Astrocyte of the cerebellum (primary cell): ENCODE measurements at regions not wholly inside any gene's neighbourhood (a gene's known extent, or its start where the extent isn't known, plus 50 kb on each side); places are given as distances from the start of the nearest gene placed in this dataset.

Experiments used
- DNase-seq: peaks from one replicate; pipeline ENCODE4 v3.0.0-alpha.2; 2011; ENCODE audit warnings: low read depth
- H3K4me3 ChIP-seq: 2 replicates; pipeline ENCODE4 v1.5.1; 2011; ENCODE audit warnings: mild to moderate bottlenecking, low read depth, low read length, moderate library complexity
- in situ Hi-C: cut with HindIII; loops from 2 replicates; pipeline ENCODE4 v1.10.0; 2017; ENCODE audit warnings: low sequenced_read_pairs
- TF ChIP-seq, protein P1 (sequence below): IDR thresholded peaks from 2 replicates; pipeline ENCODE4 v1.5.1; 2012; ENCODE audit warnings: low read length, low read depth, moderate library complexity, mild to moderate bottlenecking; ENCODE audit errors: missing control alignments

DNA sequence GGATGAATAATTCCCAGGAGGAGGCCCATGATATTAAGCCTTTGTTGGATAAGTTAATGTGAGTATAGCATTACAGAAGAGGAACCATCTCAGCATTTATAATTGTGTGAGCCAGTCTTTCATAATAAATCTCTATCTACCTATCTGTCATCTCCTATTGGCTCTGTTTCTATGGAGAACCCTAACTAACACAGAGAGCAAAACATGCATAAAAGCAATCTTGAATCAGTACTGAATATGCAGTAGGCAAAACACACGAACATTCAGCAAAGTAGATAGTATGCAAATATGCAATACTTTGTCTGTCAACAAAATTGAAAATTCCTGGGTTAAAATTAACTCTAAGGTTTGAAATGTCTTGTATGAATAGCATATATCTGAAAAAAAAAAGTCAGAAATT, 966.3 kb downstream of the DIAPH3 start:
- TF ChIP-seq, protein P1, sequence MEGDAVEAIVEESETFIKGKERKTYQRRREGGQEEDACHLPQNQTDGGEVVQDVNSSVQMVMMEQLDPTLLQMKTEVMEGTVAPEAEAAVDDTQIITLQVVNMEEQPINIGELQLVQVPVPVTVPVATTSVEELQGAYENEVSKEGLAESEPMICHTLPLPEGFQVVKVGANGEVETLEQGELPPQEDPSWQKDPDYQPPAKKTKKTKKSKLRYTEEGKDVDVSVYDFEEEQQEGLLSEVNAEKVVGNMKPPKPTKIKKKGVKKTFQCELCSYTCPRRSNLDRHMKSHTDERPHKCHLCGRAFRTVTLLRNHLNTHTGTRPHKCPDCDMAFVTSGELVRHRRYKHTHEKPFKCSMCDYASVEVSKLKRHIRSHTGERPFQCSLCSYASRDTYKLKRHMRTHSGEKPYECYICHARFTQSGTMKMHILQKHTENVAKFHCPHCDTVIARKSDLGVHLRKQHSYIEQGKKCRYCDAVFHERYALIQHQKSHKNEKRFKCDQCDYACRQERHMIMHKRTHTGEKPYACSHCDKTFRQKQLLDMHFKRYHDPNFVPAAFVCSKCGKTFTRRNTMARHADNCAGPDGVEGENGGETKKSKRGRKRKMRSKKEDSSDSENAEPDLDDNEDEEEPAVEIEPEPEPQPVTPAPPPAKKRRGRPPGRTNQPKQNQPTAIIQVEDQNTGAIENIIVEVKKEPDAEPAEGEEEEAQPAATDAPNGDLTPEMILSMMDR = no peak
- in situ Hi-C loops = no loop called here
- no peak overlapping the region for H3K4me3 ChIP-seq
- no peak for DNase-seq

DNA sequence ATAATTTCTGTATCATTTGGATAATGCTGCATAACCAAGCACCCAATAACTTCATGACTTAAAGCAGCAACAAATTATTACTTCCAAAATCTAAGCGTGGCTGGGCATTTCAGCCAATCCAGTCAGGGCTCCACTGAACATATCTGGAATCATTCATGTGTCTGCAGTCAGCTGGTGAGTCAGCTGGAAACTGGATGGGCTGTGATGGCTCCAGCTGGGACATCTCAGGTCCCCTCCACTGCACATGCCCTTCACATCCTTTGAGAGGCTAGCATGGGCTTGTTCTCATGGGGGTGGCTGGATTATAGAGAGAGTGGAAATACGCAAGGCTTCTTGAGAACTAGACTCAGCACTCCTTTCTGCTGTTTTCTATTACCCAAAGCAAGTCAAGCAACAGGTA, 961.9 kb downstream of the DIAPH3 start:
- no peak overlapping the region for H3K4me3 ChIP-seq
- in situ Hi-C loops = no loop called here
- DNase-seq = no peak
- TF ChIP-seq, protein P1 = no peak

DNA sequence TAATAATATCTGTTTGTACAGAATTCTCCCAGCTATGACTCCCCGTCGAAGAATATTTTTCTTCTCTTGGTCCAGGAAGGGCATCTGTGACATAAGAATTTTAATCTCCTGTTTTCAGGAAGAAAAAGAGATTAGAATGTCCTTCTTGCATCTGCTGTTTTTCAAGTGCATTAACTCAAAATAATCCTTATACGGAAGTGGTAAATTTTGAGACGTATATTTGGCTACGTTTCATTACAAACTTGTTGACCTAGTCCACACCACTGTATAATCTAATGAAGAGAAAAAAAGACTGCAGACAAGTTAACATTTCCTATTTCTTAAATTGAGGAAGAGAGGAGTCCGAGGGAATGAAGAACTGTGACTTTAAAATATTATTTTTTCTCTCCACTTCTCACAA, 959.9 kb downstream of the DIAPH3 start:
- in situ Hi-C loops = no loop called here
- DNase-seq = no peak
- no peak overlapping the region for H3K4me3 ChIP-seq
- TF ChIP-seq, protein P1 = no peak

DNA sequence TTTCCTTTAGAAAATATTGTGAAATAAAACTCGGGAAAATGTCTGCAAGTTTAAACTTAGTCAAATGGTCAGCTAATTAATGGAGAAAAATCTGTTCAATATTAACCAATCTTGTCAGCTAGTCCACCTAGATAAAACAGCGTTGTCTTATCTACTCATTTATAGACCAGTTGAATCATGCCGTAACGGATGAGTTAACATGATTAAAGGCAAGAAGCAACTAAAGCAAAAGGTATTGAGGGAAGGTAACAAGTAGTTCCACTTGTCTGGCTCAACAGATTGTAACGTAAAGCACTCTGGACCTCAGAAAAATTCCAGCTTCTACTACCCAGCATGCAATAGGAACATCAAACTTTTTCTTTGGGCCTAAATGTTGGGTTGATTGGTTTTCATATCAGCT, 958.2 kb downstream of the DIAPH3 start:
- DNase-seq = no peak
- in situ Hi-C loops = no loop called here
- H3K4me3 ChIP-seq = no peak overlapping the region
- TF ChIP-seq, protein P1 = no peak

DNA sequence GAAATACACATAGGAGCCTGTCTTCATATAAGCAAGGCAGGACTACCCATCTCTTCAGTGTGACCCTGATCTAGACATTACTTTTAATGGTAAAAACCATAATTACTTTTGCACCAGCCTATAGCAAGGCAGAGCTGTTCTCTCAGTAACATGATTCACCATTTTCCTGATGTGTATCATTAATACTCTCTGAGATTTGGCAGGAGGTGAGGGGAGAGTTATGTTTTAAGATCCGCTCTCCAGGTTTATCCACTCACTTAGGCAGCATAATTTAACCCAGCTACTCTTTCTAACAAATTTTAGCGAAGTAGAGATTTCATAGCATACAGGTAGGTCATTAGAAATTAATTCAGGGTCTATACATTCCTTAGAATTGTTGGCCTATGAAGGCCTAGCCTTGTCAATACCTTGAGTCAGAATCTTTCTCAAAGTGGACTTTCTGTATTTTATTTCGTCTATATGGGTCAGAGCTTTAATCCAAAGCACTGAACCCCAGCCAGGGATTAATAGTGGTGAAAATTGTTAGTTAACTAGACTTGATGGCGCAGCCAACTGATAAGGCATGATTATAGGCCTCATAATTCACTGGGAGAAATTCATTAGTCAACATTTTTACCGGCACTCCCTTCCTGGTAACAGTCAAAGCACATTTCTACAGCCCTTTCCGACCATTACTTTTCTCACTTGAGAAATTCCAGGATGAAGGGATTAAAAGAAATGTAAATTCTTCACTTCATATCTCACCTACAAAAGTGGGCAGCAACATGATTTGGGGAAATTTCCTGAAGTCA, 955.1 kb downstream of the DIAPH3 start:
- no peak for DNase-seq
- TF ChIP-seq, protein P1 = no peak
- H3K4me3 ChIP-seq = no peak overlapping the region
- in situ Hi-C loops = no loop called here

DNA sequence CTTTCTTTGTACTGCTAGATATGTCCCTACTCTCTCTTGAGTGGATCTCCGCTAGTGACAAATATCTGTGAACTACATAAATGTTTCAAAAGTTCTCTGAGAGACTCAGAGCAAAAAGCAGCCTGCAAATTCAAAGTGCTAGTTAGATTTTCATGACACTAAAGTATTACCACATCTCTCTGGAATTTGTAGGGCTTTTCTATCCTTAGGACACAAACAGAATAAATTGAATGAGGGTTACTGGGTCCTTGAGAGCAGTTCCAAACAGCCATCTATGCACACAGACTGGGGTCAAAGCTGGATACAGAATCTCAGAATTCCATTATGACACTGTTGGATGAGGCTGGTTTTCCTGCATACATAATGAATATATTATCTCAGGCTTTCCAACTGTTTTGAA, 953.2 kb downstream of the DIAPH3 start:
- DNase-seq = no peak
- TF ChIP-seq, protein P1 = no peak
- no peak overlapping the region for H3K4me3 ChIP-seq
- in situ Hi-C loops = no loop called here
